GM06990 (cell line): ENCODE measurements at regions not wholly inside any gene's neighbourhood (a gene's known extent, or its start where the extent isn't known, plus 50 kb on each side); places are given as distances from the start of the nearest gene placed in this dataset.

Source experiments
- DNase-seq: peaks from one replicate; pipeline ENCODE4 v3.0.0-alpha.2; 2011; ENCODE audit not compliant: insufficient read length; ENCODE audit errors: extremely low read depth
- H3K27me3 ChIP-seq: replicated peaks from 2 replicates; pipeline ENCODE4 v1.6.0; 2011; ENCODE audit warnings: low read length; ENCODE audit not compliant: control insufficient read depth, insufficient read depth
- H3K36me3 ChIP-seq: 2 replicates; pipeline ENCODE4 v1.5.1; 2011; ENCODE audit warnings: low read length; ENCODE audit not compliant: control insufficient read depth, insufficient read depth
- H3K4me3 ChIP-seq: replicated peaks from 2 replicates; pipeline ENCODE4 v1.5.1; 2011; ENCODE audit warnings: low read depth, mild to moderate bottlenecking, control low read depth, low read length
- CTCF ChIP-seq: IDR thresholded peaks from 2 replicates; pipeline ENCODE4 v1.5.1; 2011; ENCODE audit warnings: low read length, control low read depth, mild to moderate bottlenecking, inconsistent platforms; ENCODE audit not compliant: insufficient read depth, poor library complexity, severe bottlenecking

GRCh38 chr3:103349760-103350159 lies 914.9 kb downstream of the ZPLD1 start:
- no peaks in the 10 kb centered on the region for H3K27me3 ChIP-seq
- H3K4me3 ChIP-seq, result no peak overlapping the region
- no peaks in the 10 kb centered on the region for H3K36me3 ChIP-seq
- no peak for DNase-seq
- TF ChIP-seq CTCF, result no peak

GRCh38 chr3:103365467-103365866 lies 930.7 kb downstream of the ZPLD1 start:
- TF ChIP-seq CTCF, result no peak
- H3K27me3 ChIP-seq, result no peaks in the 10 kb centered on the region
- no peak overlapping the region for H3K4me3 ChIP-seq
- no peak for DNase-seq
- no peaks in the 10 kb centered on the region for H3K36me3 ChIP-seq

GRCh38 chr3:103367481-103367880 lies 932.7 kb downstream of the ZPLD1 start:
- H3K36me3 ChIP-seq, result no peaks in the 10 kb centered on the region
- DNase-seq, result no peak
- no peak for TF ChIP-seq CTCF
- H3K27me3 ChIP-seq, result no peaks in the 10 kb centered on the region
- H3K4me3 ChIP-seq, result no peak overlapping the region

GRCh38 chr3:103371411-103371810 lies 936.6 kb downstream of the ZPLD1 start:
- H3K36me3 ChIP-seq, result no peaks in the 10 kb centered on the region
- no peak for TF ChIP-seq CTCF
- DNase-seq, result no peak
- no peak overlapping the region for H3K4me3 ChIP-seq
- H3K27me3 ChIP-seq, result no peaks in the 10 kb centered on the region

- DNase-seq, result no peak
- no peak overlapping the region for H3K4me3 ChIP-seq
- H3K27me3 ChIP-seq, result no peaks in the 10 kb centered on the region
- no peak for TF ChIP-seq CTCF
- H3K36me3 ChIP-seq, result no peaks in the 10 kb centered on the region
Measured at GRCh38 chr3:103372031-103372430, 937.2 kb downstream of the ZPLD1 start.

- Histone ChIP-seq H3K27me3 (no peaks in the 10 kb centered on the region), H3K36me3 (no peaks in the 10 kb centered on the region), H3K4me3 (no peak overlapping the region)
- TF ChIP-seq CTCF, result no peak
- DNase-seq, result no peak
Measured at GRCh38 chr3:103380391-103380790, 945.6 kb downstream of the ZPLD1 start.
